MM.1S (cell line): ENCODE measurements at regions not wholly inside any gene's neighbourhood (a gene's known extent, or its start where the extent isn't known, plus 50 kb on each side); places are given as distances from the start of the nearest gene placed in this dataset.
"Not testable (repeated sequence)": the region's sequence is repeated elsewhere in the genome, so short reads cannot be mapped to it uniquely, and the experiment has no call there.

Experiments
- CTCF ChIP-seq: fragments of 300-600 bp; sonication (generic); IDR thresholded peaks from 2 replicates; pipeline ENCODE4 v1.5.1; 2016; ENCODE audit warnings: antibody characterized with exemption, low read length, mixed read lengths
- EZH2phosphoT487 ChIP-seq: fragments of 300-600 bp; sonication (generic); IDR thresholded peaks from 2 replicates; pipeline ENCODE4 v1.6.1; 2018; ENCODE audit warnings: antibody characterized with exemption, low read length

DNA sequence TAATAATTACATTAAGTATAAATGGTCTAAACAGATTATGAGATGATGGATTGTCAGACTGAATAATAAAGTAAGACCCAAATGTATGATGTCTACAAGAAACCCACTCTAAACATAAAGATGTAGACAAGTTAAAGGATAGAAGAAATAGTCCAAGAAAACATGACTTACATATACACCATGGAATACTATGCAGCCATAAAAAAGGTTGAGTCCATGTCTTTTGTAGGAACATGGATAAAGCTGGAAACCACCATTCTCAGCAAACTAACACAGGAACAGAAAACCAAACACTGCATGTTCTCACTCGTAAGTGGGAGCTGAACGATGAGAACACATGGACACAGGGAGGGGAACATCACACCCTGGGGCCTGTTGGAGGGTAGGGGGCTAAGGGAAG lies 202.2 kb downstream of the ACTR3B start:
- TF ChIP-seq CTCF, EZH2phosphoT487: not testable (repeated sequence)
